Neural progenitor cell (in vitro differentiated cells): ENCODE measurements at regions not wholly inside any gene's neighbourhood (a gene's known extent, or its start where the extent isn't known, plus 50 kb on each side); places are given as distances from the start of the nearest gene placed in this dataset.

Experiments
- CTCF ChIP-seq: fragments of 200-600 bp; sonication (generic); IDR thresholded peaks from 2 replicates; pipeline ENCODE4 v1.5.1; 2017; ENCODE audit warnings: antibody characterized with exemption, mild to moderate bottlenecking
- EZH2 ChIP-seq: fragments of 200-600 bp; sonication (generic); IDR thresholded peaks from 2 replicates; pipeline ENCODE4 v1.6.1; 2017; ENCODE audit warnings: antibody characterized with exemption, mild to moderate bottlenecking, moderate library complexity
- EZH2phosphoT487 ChIP-seq: fragments of 200-600 bp; sonication (generic); IDR thresholded peaks from 2 replicates; pipeline ENCODE4 v1.6.1; 2017; ENCODE audit warnings: antibody characterized with exemption

- TF ChIP-seq CTCF (no peak), EZH2phosphoT487 (no peak), EZH2 (no peak)
These were observed 80.3 kb downstream of the EBLN1 start for GRCh38 chr10:22137542-22137941.
